Body of pancreas (tissue), 4 donors: ENCODE measurements at regions not wholly inside any gene's neighbourhood (a gene's known extent, or its start where the extent isn't known, plus 50 kb on each side); places are given as distances from the start of the nearest gene placed in this dataset.

ENCODE experiments used
- CTCF ChIP-seq, 7 experiments: fragments of 450-650 bp in 4 of 7; fragments of 200-600 bp in 3 of 7; sonication (generic) in 3 of 7; IDR thresholded peaks; one replicate each; pipeline ENCODE4 v1.5.1; 2016 to 2019; ENCODE audit warnings: antibody characterized with exemption in 7 of 7
- POLR2A ChIP-seq, 3 donors: fragments of 450-650 bp; IDR thresholded peaks; one replicate each; pipeline ENCODE4 v1.6.1; 2016; ENCODE audit warnings: antibody characterized with exemption in 3 of 3, mild to moderate bottlenecking in 2 of 3

DNA sequence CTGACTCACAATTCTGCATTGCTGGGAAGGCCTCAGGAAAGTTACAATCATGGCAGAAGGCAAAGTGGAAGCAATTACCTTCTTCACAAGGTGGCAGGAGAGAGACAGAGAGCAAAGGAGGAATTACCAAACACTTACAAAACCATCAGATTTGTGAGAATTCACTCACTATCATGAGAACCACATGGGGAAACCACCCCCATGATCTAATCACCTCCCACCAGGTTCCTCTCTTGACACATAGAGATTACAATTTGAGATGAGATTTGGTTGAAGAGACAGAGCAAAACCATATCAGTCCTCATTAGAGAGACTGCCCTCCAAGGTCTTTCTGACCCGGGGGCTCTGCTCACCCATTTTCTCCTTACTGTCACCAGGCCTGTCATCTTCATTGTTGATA is 1582.3 kb upstream of the TMEM132C start:
- TF ChIP-seq CTCF (IDR thresholded peaks at IDR 0.05) (no peak), POLR2A (IDR thresholded peaks at IDR 0.05) (no peak)
